ENCODE measurements at regions not wholly inside any gene's neighbourhood (a gene's known extent, or its start where the extent isn't known, plus 50 kb on each side); places are given as distances from the start of the nearest gene placed in this dataset.

GRCh38 chr1:239805851-239806772 lies 285.6 kb upstream of the FMN2 start:
- Histone ChIP-seq H3K36me3 (ENCODE audit: control insufficient read depth in 5 of 5, insufficient read depth in 5 of 5, low read length in 5 of 5) (no peaks in the 10 kb centered on the region), H3K4me1 (ENCODE audit: control insufficient read depth in 5 of 5, insufficient read depth in 5 of 5, low read length in 5 of 5) (peaks cover 0 to 7% (median 4%) of the 10 kb centered on the region in 5 donors), H3K27me3 (ENCODE audit: control insufficient read depth in 5 of 5, insufficient read depth in 4 of 5, low read length in 5 of 5) (peaks cover 0 to 5% (median 0%) of the 10 kb centered on the region in 5 donors), H3K9me3 (ENCODE audit: control insufficient read depth in 5 of 5, low read length in 5 of 5) (no peaks in the 10 kb centered on the region), H3K9ac (ENCODE audit: low read length in 5 of 5) (peak overlapping the region in 1 of 5 donors; percentile 19), H3K27ac (ENCODE audit: low read depth, low read length) (no peak overlapping the region), H3K4me3 (ENCODE audit: low read depth in 1 of 5, low read length in 5 of 5) (no peak overlapping the region)

GRCh38 chr1:239806897-239807296 lies 284.8 kb upstream of the FMN2 start:
- peaks cover 0 to 7% (median 4%) of the 10 kb centered on the region in 5 donors for H3K4me1 ChIP-seq (ENCODE audit: control insufficient read depth in 5 of 5, insufficient read depth in 5 of 5, low read length in 5 of 5)
- no peaks in the 10 kb centered on the region for H3K36me3 ChIP-seq (ENCODE audit: control insufficient read depth in 5 of 5, insufficient read depth in 5 of 5, low read length in 5 of 5)
- peaks cover 0 to 5% (median 0%) of the 10 kb centered on the region in 5 donors for H3K27me3 ChIP-seq (ENCODE audit: control insufficient read depth in 5 of 5, insufficient read depth in 4 of 5, low read length in 5 of 5)
- H3K9ac ChIP-seq (ENCODE audit: low read length in 5 of 5) = no peak overlapping the region
- H3K4me3 ChIP-seq (ENCODE audit: low read depth in 1 of 5, low read length in 5 of 5) = no peak overlapping the region
- H3K27ac ChIP-seq (ENCODE audit: low read depth, low read length) = no peak overlapping the region
- no peaks in the 10 kb centered on the region for H3K9me3 ChIP-seq (ENCODE audit: control insufficient read depth in 5 of 5, low read length in 5 of 5)

- Histone ChIP-seq H3K36me3 (ENCODE audit: control insufficient read depth in 5 of 5, insufficient read depth in 5 of 5, low read length in 5 of 5) (no peaks in the 10 kb centered on the region), H3K4me1 (ENCODE audit: control insufficient read depth in 5 of 5, insufficient read depth in 5 of 5, low read length in 5 of 5) (peaks cover 0 to 7% (median 4%) of the 10 kb centered on the region in 5 donors), H3K27ac (ENCODE audit: low read depth, low read length) (no peak overlapping the region), H3K27me3 (ENCODE audit: control insufficient read depth in 5 of 5, insufficient read depth in 4 of 5, low read length in 5 of 5) (peaks cover 0 to 5% (median 0%) of the 10 kb centered on the region in 5 donors), H3K4me3 (ENCODE audit: low read depth in 1 of 5, low read length in 5 of 5) (no peak overlapping the region), H3K9ac (ENCODE audit: low read length in 5 of 5) (no peak overlapping the region), H3K9me3 (ENCODE audit: control insufficient read depth in 5 of 5, low read length in 5 of 5) (no peaks in the 10 kb centered on the region)
These were observed 284.3 kb upstream of the FMN2 start for GRCh38 chr1:239807361-239807760.

GRCh38 chr1:239810061-239810481 lies 281.6 kb upstream of the FMN2 start:
- H3K27me3 ChIP-seq (ENCODE audit: control insufficient read depth in 5 of 5, insufficient read depth in 4 of 5, low read length in 5 of 5) = no peaks in the 10 kb centered on the region
- H3K27ac ChIP-seq (ENCODE audit: low read depth, low read length) = no peak overlapping the region
- peaks cover 0 to 7% (median 4%) of the 10 kb centered on the region in 5 donors for H3K4me1 ChIP-seq (ENCODE audit: control insufficient read depth in 5 of 5, insufficient read depth in 5 of 5, low read length in 5 of 5)
- H3K9me3 ChIP-seq (ENCODE audit: control insufficient read depth in 5 of 5, low read length in 5 of 5) = no peaks in the 10 kb centered on the region
- H3K4me3 ChIP-seq (ENCODE audit: low read depth in 1 of 5, low read length in 5 of 5) = no peak overlapping the region
- no peak overlapping the region for H3K9ac ChIP-seq (ENCODE audit: low read length in 5 of 5)
- H3K36me3 ChIP-seq (ENCODE audit: control insufficient read depth in 5 of 5, insufficient read depth in 5 of 5, low read length in 5 of 5) = no peaks in the 10 kb centered on the region

GRCh38 chr1:239811211-239811885 lies 280.3 kb upstream of the FMN2 start:
- no peak overlapping the region for H3K9ac ChIP-seq (ENCODE audit: low read length in 5 of 5)
- no peaks in the 10 kb centered on the region for H3K27me3 ChIP-seq (ENCODE audit: control insufficient read depth in 5 of 5, insufficient read depth in 4 of 5, low read length in 5 of 5)
- H3K27ac ChIP-seq (ENCODE audit: low read depth, low read length) = no peak overlapping the region

GRCh38 chr1:239812580-239812979 lies 279.1 kb upstream of the FMN2 start:
- Histone ChIP-seq H3K27me3 (ENCODE audit: control insufficient read depth in 5 of 5, insufficient read depth in 4 of 5, low read length in 5 of 5) (no peaks in the 10 kb centered on the region), H3K4me1 (ENCODE audit: control insufficient read depth in 5 of 5, insufficient read depth in 5 of 5, low read length in 5 of 5) (peaks cover 0 to 16% (median 6%) of the 10 kb centered on the region in 5 donors), H3K9ac (ENCODE audit: low read length in 5 of 5) (no peak overlapping the region), H3K4me3 (ENCODE audit: low read depth in 1 of 5, low read length in 5 of 5) (no peak overlapping the region), H3K27ac (ENCODE audit: low read depth, low read length) (no peak overlapping the region), H3K36me3 (ENCODE audit: control insufficient read depth in 5 of 5, insufficient read depth in 5 of 5, low read length in 5 of 5) (no peaks in the 10 kb centered on the region), H3K9me3 (ENCODE audit: control insufficient read depth in 5 of 5, low read length in 5 of 5) (no peaks in the 10 kb centered on the region)

More at GRCh38 chr1:239811211-239811885, 280.3 kb upstream of the FMN2 start:
- Histone ChIP-seq H3K4me1 (ENCODE audit: control insufficient read depth in 5 of 5, insufficient read depth in 5 of 5, low read length in 5 of 5) (peaks cover 0 to 12% (median 4%) of the 10 kb centered on the region in 5 donors), H3K36me3 (ENCODE audit: control insufficient read depth in 5 of 5, insufficient read depth in 5 of 5, low read length in 5 of 5) (no peaks in the 10 kb centered on the region), H3K4me3 (ENCODE audit: low read depth in 1 of 5, low read length in 5 of 5) (no peak overlapping the region), H3K9me3 (ENCODE audit: control insufficient read depth in 5 of 5, low read length in 5 of 5) (no peaks in the 10 kb centered on the region)

GRCh38 chr1:239814306-239814881 lies 277.3 kb upstream of the FMN2 start:
- Histone ChIP-seq H3K27ac (ENCODE audit: low read depth, low read length) (no peak overlapping the region), H3K36me3 (ENCODE audit: control insufficient read depth in 5 of 5, insufficient read depth in 5 of 5, low read length in 5 of 5) (no peaks in the 10 kb centered on the region), H3K4me1 (ENCODE audit: control insufficient read depth in 5 of 5, insufficient read depth in 5 of 5, low read length in 5 of 5) (peaks cover 0 to 16% (median 6%) of the 10 kb centered on the region in 5 donors), H3K4me3 (ENCODE audit: low read depth in 1 of 5, low read length in 5 of 5) (no peak overlapping the region), H3K27me3 (ENCODE audit: control insufficient read depth in 5 of 5, insufficient read depth in 4 of 5, low read length in 5 of 5) (no peaks in the 10 kb centered on the region), H3K9ac (ENCODE audit: low read length in 5 of 5) (no peak overlapping the region), H3K9me3 (ENCODE audit: control insufficient read depth in 5 of 5, low read length in 5 of 5) (no peaks in the 10 kb centered on the region)

GRCh38 chr1:239815074-239815473 lies 276.6 kb upstream of the FMN2 start:
- Histone ChIP-seq H3K4me1 (ENCODE audit: control insufficient read depth in 5 of 5, insufficient read depth in 5 of 5, low read length in 5 of 5) (peaks cover 0 to 12% (median 6%) of the 10 kb centered on the region in 5 donors), H3K27me3 (ENCODE audit: control insufficient read depth in 5 of 5, insufficient read depth in 4 of 5, low read length in 5 of 5) (no peaks in the 10 kb centered on the region), H3K9ac (ENCODE audit: low read length in 5 of 5) (no peak overlapping the region), H3K27ac (ENCODE audit: low read depth, low read length) (no peak overlapping the region), H3K9me3 (ENCODE audit: control insufficient read depth in 5 of 5, low read length in 5 of 5) (no peaks in the 10 kb centered on the region), H3K36me3 (ENCODE audit: control insufficient read depth in 5 of 5, insufficient read depth in 5 of 5, low read length in 5 of 5) (no peaks in the 10 kb centered on the region), H3K4me3 (ENCODE audit: low read depth in 1 of 5, low read length in 5 of 5) (no peak overlapping the region)

GRCh38 chr1:239816081-239816782 lies 275.5 kb upstream of the FMN2 start:
- Histone ChIP-seq H3K4me1 (ENCODE audit: control insufficient read depth in 5 of 5, insufficient read depth in 5 of 5, low read length in 5 of 5) (peaks cover 0 to 9% (median 6%) of the 10 kb centered on the region in 5 donors), H3K27ac (ENCODE audit: low read depth, low read length) (no peak overlapping the region), H3K9ac (ENCODE audit: low read length in 5 of 5) (no peak overlapping the region), H3K9me3 (ENCODE audit: control insufficient read depth in 5 of 5, low read length in 5 of 5) (no peaks in the 10 kb centered on the region), H3K4me3 (ENCODE audit: low read depth in 1 of 5, low read length in 5 of 5) (no peak overlapping the region), H3K27me3 (ENCODE audit: control insufficient read depth in 5 of 5, insufficient read depth in 4 of 5, low read length in 5 of 5) (no peaks in the 10 kb centered on the region), H3K36me3 (ENCODE audit: control insufficient read depth in 5 of 5, insufficient read depth in 5 of 5, low read length in 5 of 5) (no peaks in the 10 kb centered on the region)
